GM19238 (cell line): ENCODE measurements at regions not wholly inside any gene's neighbourhood (a gene's known extent, or its start where the extent isn't known, plus 50 kb on each side); places are given as distances from the start of the nearest gene placed in this dataset.

Experiments used
- DNase-seq: peaks from one replicate; pipeline ENCODE4 v3.0.0; 2011; ENCODE audit warnings: low spot score; ENCODE audit not compliant: insufficient read length

DNA sequence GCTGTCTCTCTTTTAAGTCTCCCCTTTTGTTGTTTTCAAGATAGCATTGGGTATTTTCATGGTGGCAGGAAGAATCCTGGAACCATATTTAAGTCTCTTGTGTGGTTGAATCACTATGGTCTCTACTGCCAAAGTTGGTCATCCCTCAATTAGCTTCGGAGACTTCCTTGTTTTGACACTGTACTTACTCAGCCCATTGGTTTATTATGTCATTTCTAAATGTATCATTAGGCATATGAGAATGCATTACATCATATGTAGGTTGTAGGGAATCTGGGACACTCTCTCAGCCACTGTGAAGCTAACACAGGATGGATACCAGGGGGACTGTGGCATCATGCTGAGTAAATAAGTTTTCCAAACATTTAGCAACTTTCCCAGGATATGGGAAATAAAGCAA is 211.8 kb downstream of the DTHD1 start:
- no peak for DNase-seq

- DNase-seq, result no peak
Observed at GRCh38 chr4:36494016-36494415, 212.6 kb downstream of the DTHD1 start.

- no peak for DNase-seq
Observed at GRCh38 chr4:36494747-36495146, 213.3 kb downstream of the DTHD1 start.

DNA sequence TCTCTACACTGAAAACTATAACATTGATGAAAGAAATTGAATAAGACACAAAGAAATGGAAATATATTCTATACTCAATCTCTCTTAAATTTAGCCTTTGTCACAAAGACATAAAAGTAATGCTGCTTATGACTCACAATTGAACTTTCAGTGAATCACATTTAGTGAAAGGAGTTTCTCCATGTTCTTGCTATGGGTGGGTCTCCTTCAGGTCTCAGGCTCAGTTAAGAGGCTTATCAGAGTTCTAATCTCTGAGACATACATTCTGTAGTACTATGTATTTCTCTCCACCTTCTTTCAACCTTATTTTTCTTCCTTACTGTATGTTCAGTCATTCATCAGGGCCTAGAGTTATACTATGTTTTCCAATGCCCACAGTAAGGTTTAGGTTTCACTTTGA is 220.9 kb downstream of the DTHD1 start:
- no peak for DNase-seq

- no peak for DNase-seq
Observed at GRCh38 chr4:36508394-36508793, 227.0 kb downstream of the DTHD1 start.

DNA sequence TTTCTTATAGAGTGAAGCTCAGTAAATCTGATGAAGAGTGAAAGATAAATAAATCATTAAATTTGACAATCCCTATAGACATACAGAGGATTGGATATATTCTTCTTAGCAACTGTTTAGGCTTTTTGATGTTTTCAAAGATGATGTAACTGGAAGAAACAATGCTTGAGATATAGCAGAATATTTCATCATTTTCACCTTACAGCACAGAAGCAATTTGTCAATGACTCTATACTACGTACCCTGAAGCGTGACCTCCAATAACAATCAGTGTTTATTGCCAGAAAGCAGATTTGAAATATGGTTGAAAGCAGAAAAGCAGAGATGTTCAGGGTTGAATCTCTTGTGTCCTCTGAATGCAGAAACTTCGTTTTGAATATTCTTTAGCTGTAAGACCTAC is 228.4 kb downstream of the DTHD1 start:
- DNase-seq, result no peak

DNA sequence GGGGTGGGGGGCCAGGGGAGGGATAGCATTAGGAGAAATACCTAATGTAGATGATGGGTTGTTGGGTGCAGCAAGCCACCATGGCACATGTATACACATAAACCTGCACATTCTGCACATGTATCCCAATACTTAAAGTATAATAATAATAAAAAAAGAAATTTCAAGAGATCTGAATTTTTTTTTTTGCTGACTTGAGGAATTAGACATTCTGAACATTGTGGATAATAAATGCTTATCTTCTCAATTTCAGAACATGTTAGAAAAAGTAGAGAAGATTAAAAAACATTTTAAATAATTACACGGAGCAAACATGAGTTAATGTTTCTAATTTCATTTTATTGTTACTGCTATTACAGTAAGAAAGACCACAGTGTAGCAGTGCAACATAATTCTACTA is 230.4 kb downstream of the DTHD1 start:
- DNase-seq, result no peak

DNA sequence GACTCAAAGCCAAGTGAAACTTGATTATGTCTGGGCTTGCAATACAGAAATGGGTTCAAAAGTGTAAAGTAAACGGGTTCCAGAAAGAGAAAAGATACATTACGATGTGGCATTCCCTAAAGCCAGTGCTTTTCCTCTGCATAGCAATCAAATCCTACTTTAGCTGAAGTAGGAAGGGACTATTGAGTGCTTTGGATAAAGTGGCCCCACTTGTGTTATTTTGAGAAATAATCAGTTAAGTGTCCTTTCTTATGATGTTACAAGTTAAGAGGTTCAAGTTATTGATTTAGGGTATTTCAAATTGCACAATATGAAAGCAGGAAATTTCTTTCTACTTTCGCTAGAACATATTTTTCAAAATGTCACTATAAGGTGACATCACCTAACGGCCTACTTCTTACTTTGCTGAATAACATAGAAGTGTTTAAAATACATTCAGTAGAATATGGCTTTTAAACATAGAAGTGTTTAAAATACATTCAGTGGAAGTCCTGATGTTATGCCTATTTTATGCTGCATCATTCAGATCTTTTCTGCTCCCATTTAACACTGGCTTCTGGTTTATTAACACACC is 235.2 kb downstream of the DTHD1 start:
- DNase-seq, result no peak

DNA sequence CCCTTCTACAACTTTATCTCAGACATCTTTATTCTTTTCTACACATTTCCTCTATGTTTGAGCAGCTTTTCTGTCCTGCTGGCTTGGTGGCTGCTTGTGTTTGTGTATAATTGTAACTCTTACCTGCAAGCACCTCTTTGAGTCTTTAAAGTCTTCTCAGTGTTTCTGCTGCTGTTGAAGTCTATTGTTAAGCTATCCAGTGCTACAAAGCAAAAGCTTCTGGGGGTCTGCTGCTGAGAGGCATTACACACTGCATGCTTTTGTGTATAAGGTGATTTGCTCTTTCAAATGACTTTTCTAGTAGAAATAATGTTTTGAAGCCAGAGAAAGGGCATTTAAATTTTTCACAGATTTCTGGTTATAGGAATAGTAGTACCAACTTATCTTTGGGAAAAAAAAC is 241.8 kb downstream of the DTHD1 start:
- no peak for DNase-seq

DNA sequence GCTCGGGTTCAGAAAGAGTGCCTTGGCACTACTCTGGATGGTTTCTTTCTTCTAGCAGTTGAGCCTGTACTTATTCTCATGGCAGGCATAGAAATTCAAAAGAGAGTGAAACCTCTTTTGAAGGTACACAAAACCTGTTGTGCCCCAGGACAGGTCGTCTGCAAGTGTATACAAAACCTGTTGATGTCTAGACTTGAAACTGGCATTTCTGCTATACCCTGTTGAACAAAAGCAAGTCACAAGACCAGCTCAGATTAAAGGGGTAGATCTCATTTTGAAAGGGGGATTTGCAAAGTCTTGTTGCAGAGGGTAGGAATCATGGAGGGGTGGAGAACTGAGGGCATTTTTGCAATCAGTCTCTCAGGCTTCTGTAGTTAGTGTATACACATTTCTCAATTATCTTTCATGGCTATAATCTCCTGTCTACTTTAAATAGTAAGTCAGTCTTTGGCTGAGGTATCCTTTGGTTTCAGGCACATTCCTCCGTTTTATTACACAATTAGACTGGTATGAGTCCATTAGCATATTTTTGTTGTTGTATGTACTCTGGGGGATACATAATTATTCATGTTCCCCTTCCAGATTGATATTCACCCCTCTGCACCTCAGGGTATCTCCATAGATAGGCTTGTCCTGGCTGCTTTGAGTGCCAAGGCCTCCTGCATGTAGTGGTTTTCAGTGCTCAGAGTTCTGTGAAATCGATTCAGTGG is 251.4 kb downstream of the DTHD1 start:
- no peak for DNase-seq

DNA sequence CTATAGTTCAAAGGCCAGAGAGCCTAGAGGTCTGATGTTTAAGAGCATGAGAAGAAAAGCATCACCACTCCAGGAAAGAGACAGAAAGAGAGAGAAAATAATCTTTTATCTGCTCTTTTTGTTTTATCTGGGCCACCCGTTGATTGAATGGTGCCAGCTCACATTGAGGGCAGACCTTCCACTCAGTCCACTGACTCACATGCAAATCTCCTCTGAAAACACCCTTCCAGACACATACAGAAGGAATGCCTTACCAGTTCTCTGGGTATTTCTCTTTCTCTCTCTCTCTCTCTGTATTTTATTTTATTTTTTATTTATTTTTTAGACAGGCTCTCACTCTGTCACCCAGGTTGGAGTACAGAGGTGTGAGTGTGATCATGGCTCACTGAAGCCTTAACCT is 252.5 kb downstream of the DTHD1 start:
- no peak for DNase-seq

DNA sequence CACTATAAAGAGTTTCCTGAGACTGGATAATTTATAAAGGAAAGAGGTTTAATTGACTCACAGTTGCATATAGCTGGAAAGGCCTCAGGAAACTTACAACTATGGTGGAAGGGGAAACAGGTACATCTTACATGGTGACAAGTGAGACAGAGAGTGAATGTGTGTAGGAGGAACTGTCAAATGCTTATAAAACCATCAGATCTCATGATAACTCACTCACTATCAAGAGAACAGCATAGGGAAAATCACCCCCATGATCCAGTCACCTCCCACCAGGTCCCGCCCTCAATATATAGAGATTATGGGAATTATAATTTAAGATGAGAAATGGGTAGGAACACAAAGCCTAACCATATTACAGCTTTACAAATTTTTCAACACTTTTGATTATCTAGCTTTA is 266.0 kb downstream of the DTHD1 start:
- no peak for DNase-seq

DNA sequence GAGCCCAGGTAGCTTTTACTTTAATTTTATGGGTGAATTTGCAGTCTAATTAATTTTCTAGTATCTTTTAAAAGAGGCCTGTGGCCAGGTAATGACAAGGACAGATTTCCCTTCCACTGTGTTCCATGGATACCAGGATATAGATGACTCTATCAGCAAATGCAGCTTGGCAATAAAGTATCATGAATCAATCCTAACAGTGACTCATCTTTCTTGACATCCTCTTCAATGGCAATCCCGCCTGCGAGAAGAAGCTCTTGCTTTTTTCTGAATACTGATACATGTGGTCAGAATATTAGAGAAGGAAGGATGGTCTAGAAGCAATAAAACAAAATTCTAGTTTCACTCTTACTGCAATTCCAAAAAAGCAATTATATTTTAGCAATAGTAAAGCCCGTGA is 267.8 kb downstream of the DTHD1 start:
- DNase-seq, result no peak

- no peak for DNase-seq
Observed at GRCh38 chr4:36549992-36550391, 268.6 kb downstream of the DTHD1 start.

DNA sequence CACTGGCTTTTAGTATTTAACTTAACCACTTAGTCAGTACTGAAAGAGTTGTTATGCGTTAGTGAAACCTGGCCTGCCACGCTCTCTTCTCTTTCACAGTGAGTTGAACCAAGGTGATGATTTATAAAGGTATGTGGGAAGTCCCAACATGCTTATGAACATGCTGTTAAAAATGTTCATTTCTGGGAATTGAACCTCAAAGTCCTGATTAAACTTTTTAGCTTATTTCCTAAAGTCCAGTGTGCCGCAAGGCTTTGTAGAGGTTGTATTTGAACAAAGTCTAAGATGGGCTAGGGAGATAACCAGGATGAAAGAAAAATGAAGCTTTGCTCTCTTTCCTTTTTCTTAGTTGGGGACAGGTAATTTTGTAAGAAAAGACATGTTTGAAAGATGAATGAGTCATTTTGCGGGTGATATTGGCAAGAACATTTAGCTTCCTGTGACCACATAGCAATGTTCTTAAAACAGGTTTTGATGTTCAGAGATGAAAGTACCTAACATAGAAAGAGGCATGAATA is 270.3 kb downstream of the DTHD1 start:
- DNase-seq, result no peak

DNA sequence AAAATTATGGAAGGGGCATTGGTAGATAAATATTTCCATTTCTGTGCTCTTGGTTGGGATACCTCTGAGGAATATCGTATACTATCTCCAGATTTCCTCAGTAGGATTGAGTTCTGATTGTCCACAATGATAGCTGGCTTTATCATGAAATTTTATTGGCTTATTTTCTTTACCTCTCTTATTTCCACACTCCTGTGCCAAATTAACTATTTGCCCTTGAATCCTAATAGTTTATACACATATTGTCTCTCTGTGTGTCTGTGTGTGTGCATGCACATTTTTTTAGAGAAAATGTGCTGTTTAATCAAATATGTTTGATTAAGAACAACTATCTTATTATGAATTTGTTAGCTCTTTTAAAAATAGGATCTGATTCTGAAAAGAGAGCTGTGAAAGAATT is 271.6 kb downstream of the DTHD1 start:
- no peak for DNase-seq

GRCh38 chr4:36553453-36553852 is 272.0 kb downstream of the DTHD1 start:
- no peak for DNase-seq

GRCh38 chr4:36556984-36557383 is 275.6 kb downstream of the DTHD1 start:
- DNase-seq, result no peak

DNA sequence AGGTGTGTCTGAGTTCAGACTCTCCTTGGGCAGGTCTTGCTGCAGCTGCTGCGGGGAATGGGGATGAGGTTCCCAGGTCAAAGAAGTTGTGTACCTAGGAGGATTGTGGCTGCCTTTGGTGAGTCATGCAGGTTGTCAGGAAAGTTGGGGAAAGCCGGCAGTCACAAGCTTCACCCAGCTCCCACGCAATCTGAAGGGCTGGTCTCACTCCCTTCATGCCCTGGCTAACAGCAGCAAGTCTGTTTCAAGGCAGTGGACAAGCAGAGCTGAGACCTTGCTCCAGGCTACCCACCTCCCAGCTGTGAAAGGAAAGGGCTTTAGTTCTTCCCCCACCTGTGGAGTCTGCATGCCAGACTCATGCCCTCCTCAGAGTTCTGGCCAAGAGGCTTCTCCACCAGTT is 287.2 kb downstream of the DTHD1 start:
- no peak for DNase-seq

GRCh38 chr4:36573441-36573840 is 292.0 kb downstream of the DTHD1 start:
- no peak for DNase-seq

- DNase-seq, result no peak
Observed at GRCh38 chr4:36574816-36575215, 293.4 kb downstream of the DTHD1 start.

DNA sequence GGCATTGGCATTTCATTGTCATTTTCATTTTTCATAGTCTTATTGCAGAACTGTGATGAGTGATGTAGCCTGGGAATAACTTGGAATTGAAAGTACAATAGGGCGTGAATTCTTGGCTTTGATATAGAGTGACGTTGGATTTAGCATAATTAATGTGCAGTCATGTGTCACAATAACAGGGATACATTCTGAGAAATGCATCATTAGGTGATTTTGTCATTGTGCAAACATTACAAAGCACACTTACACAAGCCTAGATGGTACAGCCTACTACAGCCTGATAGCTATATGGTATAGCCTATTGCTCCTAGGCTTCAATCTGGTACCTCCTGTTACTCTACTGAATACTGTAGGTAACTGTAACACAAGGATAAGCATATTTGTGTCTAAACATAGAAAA is 300.8 kb downstream of the DTHD1 start:
- DNase-seq, result no peak

- no peak for DNase-seq
Observed at GRCh38 chr4:36587909-36588472, 306.6 kb downstream of the DTHD1 start.
